CD4-positive, alpha-beta T cell treated with Interleukin-4 for 1 hour (primary cell): ENCODE measurements at regions not wholly inside any gene's neighbourhood (a gene's known extent, or its start where the extent isn't known, plus 50 kb on each side); places are given as distances from the start of the nearest gene placed in this dataset.
A peak's percentile ranks its signal among the peaks of the same experiment; 100 is the strongest.
"Not testable (repeated sequence)": the region's sequence is repeated elsewhere in the genome, so short reads cannot be mapped to it uniquely, and the experiment has no call there.

ENCODE experiments used
- DNase-seq, 2 donors: peaks; one replicate each; pipeline ENCODE4 v3.0.0-alpha.2; 2020 to 2022

- peak in 1 of 2 donors; percentile 7 for DNase-seq
These were observed 122.4 kb upstream of the SMURF2 start for GRCh38 chr17:64784353-64785010.

GRCh38 chr17:64783556-64784352 lies 121.6 kb upstream of the SMURF2 start:
- DNase-seq, result no peak

GRCh38 chr17:64783031-64783461 lies 120.9 kb upstream of the SMURF2 start:
- DNase-seq, result no peak

- DNase-seq, result no peak
These were observed 119.9 kb upstream of the SMURF2 start for GRCh38 chr17:64781810-64782555.

- peak; percentile 56 to 61 for DNase-seq
These were observed 119.1 kb upstream of the SMURF2 start for GRCh38 chr17:64781014-64781756.

- DNase-seq, result peak; percentile 81 to 86
These were observed 118.2 kb upstream of the SMURF2 start for GRCh38 chr17:64780096-64781013.

GRCh38 chr17:64779376-64780095 lies 117.4 kb upstream of the SMURF2 start:
- no peak for DNase-seq

GRCh38 chr17:64779098-64779375 lies 116.9 kb upstream of the SMURF2 start:
- DNase-seq, result not testable (repeated sequence)

- peak in 1 of 2 donors; percentile 21 for DNase-seq
These were observed 116.4 kb upstream of the SMURF2 start for GRCh38 chr17:64778240-64779097.

GRCh38 chr17:64777415-64778239 lies 115.5 kb upstream of the SMURF2 start:
- peak in 1 of 2 donors; percentile 37 for DNase-seq

- DNase-seq, result peak; percentile 70 to 74
These were observed 114.8 kb upstream of the SMURF2 start for GRCh38 chr17:64776720-64777414.

GRCh38 chr17:64775701-64776570 lies 113.8 kb upstream of the SMURF2 start:
- DNase-seq, result peak in 1 of 2 donors; percentile 8

GRCh38 chr17:64774888-64775540 lies 112.9 kb upstream of the SMURF2 start:
- DNase-seq, result no peak

GRCh38 chr17:64773836-64774761 lies 112.0 kb upstream of the SMURF2 start:
- DNase-seq, result peak in 1 of 2 donors; percentile 12

- peak in 1 of 2 donors; percentile 6 for DNase-seq
These were observed 111.3 kb upstream of the SMURF2 start for GRCh38 chr17:64773386-64773835.

- DNase-seq, result no peak
These were observed 110.8 kb upstream of the SMURF2 start for GRCh38 chr17:64772845-64773299.
